ENCODE measurements at regions not wholly inside any gene's neighbourhood (a gene's known extent, or its start where the extent isn't known, plus 50 kb on each side); places are given as distances from the start of the nearest gene placed in this dataset.

DNA sequence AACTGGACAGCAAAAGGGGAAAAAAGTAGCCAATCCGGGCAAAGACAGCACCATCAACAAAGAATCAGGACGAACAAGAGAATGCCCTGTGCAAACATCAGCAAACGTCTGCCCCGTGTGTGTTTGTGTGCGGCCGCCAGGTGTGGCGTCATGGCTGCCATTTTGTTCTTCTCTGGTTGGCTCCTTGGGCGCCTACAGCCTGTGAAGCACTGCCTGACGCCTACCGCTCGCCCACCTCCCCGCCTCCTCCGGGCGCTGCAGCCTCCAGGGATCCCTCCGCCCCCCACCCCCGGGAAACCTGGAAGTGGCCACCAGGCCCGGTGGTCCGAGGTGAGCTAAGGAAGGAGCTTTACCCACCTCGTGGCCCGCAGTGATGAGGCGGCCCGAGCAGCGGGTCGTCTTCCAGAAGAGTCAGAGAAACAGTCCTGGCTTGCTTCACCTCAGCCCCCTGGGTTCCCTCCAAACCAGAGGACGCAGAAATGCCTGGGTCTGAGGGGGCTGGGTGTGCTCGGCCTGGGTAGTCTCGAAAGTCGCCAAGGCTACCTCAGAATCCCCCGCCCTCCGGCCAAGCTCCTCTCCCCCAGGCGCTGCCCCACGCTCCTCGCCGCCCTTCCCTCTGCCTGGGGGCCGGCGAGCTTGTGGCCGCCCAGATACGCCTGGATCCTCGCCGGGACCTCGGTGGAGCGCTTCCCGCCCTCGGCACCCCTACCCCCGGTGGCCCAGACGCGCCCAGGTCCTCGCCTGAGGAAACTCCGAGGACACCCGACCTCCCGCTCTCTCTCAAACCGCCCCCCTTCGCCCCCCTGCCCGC lies 61.8 kb upstream of the IL6 start:
- no peaks in the 10 kb centered on the region for H3K4me1 ChIP-seq (ENCODE audit: insufficient read depth)
- no peaks in the 10 kb centered on the region for H3K27me3 ChIP-seq
- TF ChIP-seq EP300 (IDR thresholded peaks at IDR 0.05) (no peak), POLR2A (IDR thresholded peaks at IDR 0.05) (no peak)
- TF ChIP-seq, protein P1, sequence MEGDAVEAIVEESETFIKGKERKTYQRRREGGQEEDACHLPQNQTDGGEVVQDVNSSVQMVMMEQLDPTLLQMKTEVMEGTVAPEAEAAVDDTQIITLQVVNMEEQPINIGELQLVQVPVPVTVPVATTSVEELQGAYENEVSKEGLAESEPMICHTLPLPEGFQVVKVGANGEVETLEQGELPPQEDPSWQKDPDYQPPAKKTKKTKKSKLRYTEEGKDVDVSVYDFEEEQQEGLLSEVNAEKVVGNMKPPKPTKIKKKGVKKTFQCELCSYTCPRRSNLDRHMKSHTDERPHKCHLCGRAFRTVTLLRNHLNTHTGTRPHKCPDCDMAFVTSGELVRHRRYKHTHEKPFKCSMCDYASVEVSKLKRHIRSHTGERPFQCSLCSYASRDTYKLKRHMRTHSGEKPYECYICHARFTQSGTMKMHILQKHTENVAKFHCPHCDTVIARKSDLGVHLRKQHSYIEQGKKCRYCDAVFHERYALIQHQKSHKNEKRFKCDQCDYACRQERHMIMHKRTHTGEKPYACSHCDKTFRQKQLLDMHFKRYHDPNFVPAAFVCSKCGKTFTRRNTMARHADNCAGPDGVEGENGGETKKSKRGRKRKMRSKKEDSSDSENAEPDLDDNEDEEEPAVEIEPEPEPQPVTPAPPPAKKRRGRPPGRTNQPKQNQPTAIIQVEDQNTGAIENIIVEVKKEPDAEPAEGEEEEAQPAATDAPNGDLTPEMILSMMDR (IDR thresholded peaks at IDR 0.05) = no peak
- H3K9me3 ChIP-seq = no peaks in the 10 kb centered on the region
- intact Hi-C loops (cut with DNase I) = no loop called here
- 92 to 96% (median 95%) methylated on average over 54 of the region's 54 CpGs for WGBS, 3 donors
- H3K27ac ChIP-seq = no peak overlapping the region
- no peaks in the 10 kb centered on the region for H3K36me3 ChIP-seq
- no peak overlapping the region for H3K4me3 ChIP-seq
- DNase-seq = peak in 1 of 5 donors; percentile 8

DNA sequence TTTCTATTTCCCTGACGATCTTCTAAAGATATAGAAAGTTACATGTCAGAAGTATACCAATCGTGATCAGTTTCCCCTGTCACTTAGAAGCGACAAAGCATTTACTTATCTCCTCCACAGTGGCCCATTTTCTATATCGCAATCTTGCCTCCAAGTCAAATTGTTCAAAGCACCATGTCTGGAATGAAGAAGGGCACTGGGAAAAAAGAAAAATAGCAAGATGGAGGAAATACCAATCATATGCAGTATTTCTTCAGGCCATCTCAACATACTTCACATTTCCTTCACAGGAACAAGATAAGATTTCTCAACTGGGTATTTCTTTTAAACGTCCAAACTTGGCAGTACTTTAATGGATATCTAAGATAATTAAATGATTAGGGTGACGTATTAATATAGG lies 63.3 kb upstream of the IL6 start:
- DNase-seq = no peak
- no peaks in the 10 kb centered on the region for H3K36me3 ChIP-seq
- no peak overlapping the region for H3K4me3 ChIP-seq
- intact Hi-C loops (cut with DNase I) = no loop called here
- no peaks in the 10 kb centered on the region for H3K9me3 ChIP-seq
- no peaks in the 10 kb centered on the region for H3K27me3 ChIP-seq
- no peaks in the 10 kb centered on the region for H3K4me1 ChIP-seq (ENCODE audit: insufficient read depth)
- TF ChIP-seq POLR2A (IDR thresholded peaks at IDR 0.05) (no peak), EP300 (IDR thresholded peaks at IDR 0.05) (no peak)
- TF ChIP-seq, protein P1 (IDR thresholded peaks at IDR 0.05) = no peak
- 78 to 85% (median 79%) methylated on average over 6 of the region's 6 CpGs for WGBS, 3 donors
- H3K27ac ChIP-seq = no peak overlapping the region

DNA sequence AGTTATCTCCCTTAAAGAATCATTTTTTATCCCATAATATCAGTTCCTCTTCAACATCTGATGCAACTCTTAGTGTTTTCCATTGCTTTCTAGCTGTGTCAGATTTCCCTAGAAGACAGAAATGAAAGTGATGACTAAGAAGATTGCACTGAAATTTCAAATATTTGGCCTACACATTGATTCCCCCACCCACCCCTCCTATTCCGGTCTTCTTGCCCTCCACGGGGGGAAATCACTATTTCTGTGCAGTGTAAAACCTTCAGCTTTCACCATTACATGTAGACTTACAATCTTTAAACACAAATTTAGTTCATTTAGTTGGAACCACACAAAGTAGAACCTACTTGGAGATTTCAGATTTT lies 63.7 kb upstream of the IL6 start:
- intact Hi-C loops (cut with DNase I) = no loop called here
- Histone ChIP-seq H3K4me3 (no peak overlapping the region), H3K27ac (no peak overlapping the region), H3K9me3 (no peaks in the 10 kb centered on the region), H3K36me3 (no peaks in the 10 kb centered on the region), H3K27me3 (no peaks in the 10 kb centered on the region), H3K4me1 (ENCODE audit: insufficient read depth) (no peaks in the 10 kb centered on the region)
- TF ChIP-seq, protein P1 (IDR thresholded peaks at IDR 0.05) = no peak
- TF ChIP-seq POLR2A (IDR thresholded peaks at IDR 0.05) (no peak), EP300 (IDR thresholded peaks at IDR 0.05) (no peak)
- 59 to 70% (median 69%) methylated on average over 2 of the region's 2 CpGs for WGBS, 3 donors
- DNase-seq = no peak

DNA sequence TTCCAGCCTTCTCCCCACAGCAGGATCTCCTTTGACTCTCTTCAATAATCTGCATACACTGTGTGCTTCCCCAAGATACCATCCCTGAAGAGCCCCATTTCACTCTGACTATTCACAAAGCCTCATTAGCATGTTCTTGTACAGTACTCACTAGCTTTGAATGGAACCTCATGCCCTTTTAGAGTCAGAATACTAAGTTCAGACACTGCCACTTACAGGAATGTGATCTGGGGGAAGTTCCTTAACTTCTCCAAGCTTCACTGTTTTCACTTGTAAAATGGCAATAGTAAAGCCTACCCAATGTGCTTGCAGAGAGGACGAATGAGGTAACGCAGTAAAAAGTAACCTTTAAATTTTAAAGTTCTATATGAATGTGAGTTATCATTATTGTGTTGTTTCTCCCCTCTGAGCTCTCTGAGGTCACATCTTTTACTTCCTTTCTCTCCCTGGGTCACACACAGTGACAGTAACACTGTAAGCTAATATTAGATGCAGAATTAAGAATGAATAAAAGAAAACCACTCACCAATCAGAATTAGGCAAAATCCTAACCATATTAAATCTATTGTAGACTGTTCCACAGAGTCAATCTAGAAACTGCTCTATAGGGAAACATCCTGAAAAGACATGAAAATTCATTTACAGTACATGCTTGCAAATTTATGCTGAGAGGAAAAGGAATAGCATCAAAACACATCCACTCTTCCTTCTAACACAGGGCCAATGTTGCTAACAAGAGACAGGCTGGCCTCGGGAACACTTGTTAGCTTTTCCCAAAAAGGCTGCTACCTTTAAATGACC lies 64.2 kb upstream of the IL6 start:
- H3K27me3 ChIP-seq = no peaks in the 10 kb centered on the region
- DNase-seq = no peak
- no peak overlapping the region for H3K27ac ChIP-seq
- H3K4me3 ChIP-seq = no peak overlapping the region
- TF ChIP-seq, protein P1 (IDR thresholded peaks at IDR 0.05) = no peak
- no peak for TF ChIP-seq POLR2A (IDR thresholded peaks at IDR 0.05)
- TF ChIP-seq EP300 (IDR thresholded peaks at IDR 0.05) = no peak
- no peaks in the 10 kb centered on the region for H3K9me3 ChIP-seq
- H3K4me1 ChIP-seq (ENCODE audit: insufficient read depth) = no peaks in the 10 kb centered on the region
- intact Hi-C loops (cut with DNase I) = no loop called here
- no peaks in the 10 kb centered on the region for H3K36me3 ChIP-seq
- 79 to 83% (median 81%) methylated on average over 3 of the region's 3 CpGs for WGBS, 3 donors

All from ovary (tissue), 7 donors.